ENCODE measurements at regions not wholly inside any gene's neighbourhood (a gene's known extent, or its start where the extent isn't known, plus 50 kb on each side); places are given as distances from the start of the nearest gene placed in this dataset.

GRCh38 chr20:24385547-24385946, 83.9 kb upstream of the SYNDIG1 start (continued):
- TF ChIP-seq EGR1 (IDR thresholded peaks at IDR 0.05; ENCODE audit: low read depth in 2 of 2): no peak

- Histone ChIP-seq H3K4me3 (ENCODE audit: low read depth in 1 of 3, low read length in 3 of 3) (no peak overlapping the region), H3K4me1 (ENCODE audit: control insufficient read depth in 4 of 4, insufficient read depth in 4 of 4, low read length in 3 of 4) (no peaks in the 10 kb centered on the region), H3K27ac (ENCODE audit: low read depth in 1 of 2, low read length in 2 of 2) (no peak overlapping the region), H3K27me3 (ENCODE audit: control insufficient read depth in 4 of 4, insufficient read depth in 4 of 4, low read length in 3 of 4) (peaks cover 0 to 7% (median 0%) of the 10 kb centered on the region in 4 donors), H3K36me3 (ENCODE audit: control insufficient read depth in 4 of 4, insufficient read depth in 3 of 4, low read depth in 1 of 4, low read length in 3 of 4) (no peaks in the 10 kb centered on the region), H3K9me3 (ENCODE audit: control insufficient read depth in 4 of 4, low read length in 3 of 4) (no peaks in the 10 kb centered on the region), H3K9ac (ENCODE audit: low read depth in 1 of 2, low read length in 2 of 2) (no peak overlapping the region)
- WGBS: 90% methylated on average over 5 of the region's 5 CpGs
- peak; percentile 3 for DNase-seq (ENCODE audit: low spot score)
- TF ChIP-seq SP1 (IDR thresholded peaks at IDR 0.05) (no peak), RXRA (IDR thresholded peaks at IDR 0.05) (no peak), MAX (IDR thresholded peaks at IDR 0.05) (no peak), REST (IDR thresholded peaks at IDR 0.05) (no peak), GABPA (IDR thresholded peaks at IDR 0.05 in 1 of 2, conservative IDR thresholded peaks at IDR 0.05 in 1 of 2) (no peak), FOXA2 (IDR thresholded peaks at IDR 0.05) (no peak), FOXA1 (IDR thresholded peaks at IDR 0.05) (no peak), CTCF (IDR thresholded peaks at IDR 0.05; ENCODE audit: low read depth, low read length, missing input control) (no peak), ATF3 (IDR thresholded peaks at IDR 0.05) (no peak), TAF1 (conservative IDR thresholded peaks at IDR 0.05) (no peak), HNF4A (conservative IDR thresholded peaks at IDR 0.05) (no peak), YY1 (IDR thresholded peaks at IDR 0.05) (no peak)
These were observed 84.6 kb upstream of the SYNDIG1 start for GRCh38 chr20:24384865-24385264.

GRCh38 chr20:24382743-24383142, 86.7 kb upstream of the SYNDIG1 start:
- Histone ChIP-seq H3K36me3 (ENCODE audit: control insufficient read depth in 4 of 4, insufficient read depth in 3 of 4, low read depth in 1 of 4, low read length in 3 of 4) (no peaks in the 10 kb centered on the region), H3K4me1 (ENCODE audit: control insufficient read depth in 4 of 4, insufficient read depth in 4 of 4, low read length in 3 of 4) (no peaks in the 10 kb centered on the region), H3K27me3 (ENCODE audit: control insufficient read depth in 4 of 4, insufficient read depth in 4 of 4, low read length in 3 of 4) (peaks cover 0 to 7% (median 0%) of the 10 kb centered on the region in 4 donors), H3K27ac (ENCODE audit: low read depth in 1 of 2, low read length in 2 of 2) (no peak overlapping the region), H3K9me3 (ENCODE audit: control insufficient read depth in 4 of 4, low read length in 3 of 4) (no peaks in the 10 kb centered on the region), H3K4me3 (ENCODE audit: low read depth in 1 of 3, low read length in 3 of 3) (no peak overlapping the region), H3K9ac (ENCODE audit: low read depth in 1 of 2, low read length in 2 of 2) (no peak overlapping the region)
- 38% methylated on average over 2 of the region's 2 CpGs for WGBS
- peak; percentile 8 for DNase-seq (ENCODE audit: low spot score)
- no peak for TF ChIP-seq ZBTB33 (IDR thresholded peaks at IDR 0.05)
- no peak for TF ChIP-seq RAD21 (IDR thresholded peaks at IDR 0.05)
- no peak for TF ChIP-seq TAF1 (conservative IDR thresholded peaks at IDR 0.05)
- TF ChIP-seq SP1 (IDR thresholded peaks at IDR 0.05): no peak
- TF ChIP-seq YY1 (IDR thresholded peaks at IDR 0.05): no peak
- no peak for TF ChIP-seq JUND (IDR thresholded peaks at IDR 0.05)
- no peak for TF ChIP-seq REST (IDR thresholded peaks at IDR 0.05)
- TF ChIP-seq HNF4A (conservative IDR thresholded peaks at IDR 0.05): no peak
- no peak for TF ChIP-seq ATF3 (IDR thresholded peaks at IDR 0.05)
- TF ChIP-seq RXRA (IDR thresholded peaks at IDR 0.05): no peak
- TF ChIP-seq FOXA1 (IDR thresholded peaks at IDR 0.05): no peak
- no peak for TF ChIP-seq HNF4G (IDR thresholded peaks at IDR 0.05)
- no peak for TF ChIP-seq FOXA2 (IDR thresholded peaks at IDR 0.05)
